ENCODE measurements at regions not wholly inside any gene's neighbourhood (a gene's known extent, or its start where the extent isn't known, plus 50 kb on each side); places are given as distances from the start of the nearest gene placed in this dataset.

DNA sequence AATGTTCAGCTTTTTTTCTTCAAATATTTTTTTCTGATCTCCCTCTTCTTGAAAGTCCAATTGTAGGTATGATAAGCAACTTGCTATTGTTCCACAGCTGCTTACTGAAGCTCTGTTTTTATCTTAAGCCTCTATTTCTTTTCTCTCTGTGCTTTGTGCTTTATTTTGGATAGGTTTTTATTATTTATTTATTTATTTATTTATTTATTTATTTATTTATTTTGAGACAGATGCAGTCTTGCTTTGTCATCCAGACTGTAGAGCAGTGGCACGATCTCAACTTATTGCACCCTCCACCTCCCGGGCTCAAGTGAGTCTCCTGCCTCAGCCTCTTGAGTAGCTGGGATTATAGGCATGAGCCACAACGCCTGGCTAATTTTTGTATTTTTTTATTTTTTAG lies 199.4 kb downstream of the KLF12 start:
- no TSS peak for BruUV-seq (replicated peaks)
- Histone ChIP-seq H3K4me3 (ENCODE audit: insufficient read depth, low read depth, low read length) (no peak overlapping the region), H3K79me1 (ENCODE audit: low read depth in 1 of 2, low read length in 2 of 2) (peaks cover 17 to 47% of the 10 kb centered on the region in 2 experiments), H3K4me1 (ENCODE audit: control insufficient read depth, insufficient read depth, low read length) (peaks cover 17% of the 10 kb centered on the region), H4K91ac (ENCODE audit: insufficient read depth, low read depth, low read length) (no peak overlapping the region), H3K18ac (ENCODE audit: low read depth, low read length) (no peak overlapping the region), H3K23ac (ENCODE audit: low read depth, low read length) (no peak overlapping the region), H2BK15ac (ENCODE audit: low read depth, low read length) (no peak overlapping the region), H2BK120ac (ENCODE audit: low read depth, low read length) (peak overlapping the region; percentile 19; the same call in 1 of the 2 replicates), H3K9me3 (ENCODE audit: control insufficient read depth, insufficient read depth, low read length) (no peaks in the 10 kb centered on the region), H2AK9ac (replicated peaks; ENCODE audit: low read depth, low read length, poor library complexity) (no peak overlapping the region), H3K4me2 (ENCODE audit: low read depth, low read length) (no peak overlapping the region; the same call in 1 of the 2 replicates), H2BK5ac (ENCODE audit: low read depth, low read length, poor library complexity, severe bottlenecking) (peak overlapping the region; percentile 40), H2AK5ac (ENCODE audit: low read depth, low read length) (peak overlapping the region; percentile 4; the same call in 1 of the 2 replicates), H3K36me3 (ENCODE audit: control insufficient read depth, insufficient read depth, low read length) (no peaks in the 10 kb centered on the region), H4K8ac (ENCODE audit: low read depth in 2 of 2, low read length in 2 of 2) (peak overlapping the region in 1 of 2 experiments; percentile 38; a peak in 1 of 4 replicates), H3K14ac (replicated peaks; ENCODE audit: low read depth, low read length) (no peak overlapping the region), H3K27me3 (ENCODE audit: control insufficient read depth, insufficient read depth, low read length) (no peaks in the 10 kb centered on the region), H3K9me1 (ENCODE audit: insufficient read depth, low read length) (peaks cover 7% of the 10 kb centered on the region), H3K9ac (ENCODE audit: low read depth, low read length) (no peak overlapping the region), H4K20me1 (ENCODE audit: insufficient read depth, low read length) (0 out of 2 replicates have a peak, but pooled peaks cover 4% of the 10 kb centered on the region), H3K56ac (ENCODE audit: extremely low read depth, insufficient read depth, low read length) (no peak overlapping the region), H3K27ac (ENCODE audit: insufficient read depth, low read length) (no peak overlapping the region; the same call in 1 of the 2 replicates), H4K5ac (ENCODE audit: low read depth, low read length) (no peak overlapping the region; the same call in 1 of the 2 replicates), H2AFZ (replicated peaks; ENCODE audit: low read length, poor library complexity) (no peak overlapping the region), H3K4ac (ENCODE audit: low read depth, low read length) (peak overlapping the region; percentile 39; the same call in 1 of the 2 replicates), H2BK20ac (ENCODE audit: low read depth, low read length) (peak overlapping the region; percentile 58; the same call in 1 of the 2 replicates)
- CTCF ChIA-PET: no interaction called here
- dilution Hi-C loops (cut with HindIII; ENCODE audit: low sequenced_read_pairs, unreplicated experiment) (no loop called here), intact Hi-C loops (cut with micrococcal nuclease) (loop anchor here (5.0 kb wide), 2 partner anchors 82 to 167 kb away; no protein-coding TSS in a partner anchor), in situ Hi-C loops (cut with MboI; ENCODE audit: low sequenced_read_pairs) (no loop called here)
- no CpG with 5 or more reads among the region's 3 CpGs for WGBS, 2 experiments (ENCODE audit: extremely low coverage in 2 of 2, insufficient read length in 1 of 2)
- no peak for DNase-seq
- no peak for TF ChIP-seq POLR2A (IDR thresholded peaks at IDR 0.05; ENCODE audit: low read depth, low read length)
- TF ChIP-seq, protein P1, sequence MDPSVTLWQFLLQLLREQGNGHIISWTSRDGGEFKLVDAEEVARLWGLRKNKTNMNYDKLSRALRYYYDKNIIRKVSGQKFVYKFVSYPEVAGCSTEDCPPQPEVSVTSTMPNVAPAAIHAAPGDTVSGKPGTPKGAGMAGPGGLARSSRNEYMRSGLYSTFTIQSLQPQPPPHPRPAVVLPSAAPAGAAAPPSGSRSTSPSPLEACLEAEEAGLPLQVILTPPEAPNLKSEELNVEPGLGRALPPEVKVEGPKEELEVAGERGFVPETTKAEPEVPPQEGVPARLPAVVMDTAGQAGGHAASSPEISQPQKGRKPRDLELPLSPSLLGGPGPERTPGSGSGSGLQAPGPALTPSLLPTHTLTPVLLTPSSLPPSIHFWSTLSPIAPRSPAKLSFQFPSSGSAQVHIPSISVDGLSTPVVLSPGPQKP (IDR thresholded peaks at IDR 0.05; ENCODE audit: borderline replicate concordance, low read depth, low read length): no peak
- TF ChIP-seq RAD21 (IDR thresholded peaks at IDR 0.05; ENCODE audit: low read length): no peak
- TF ChIP-seq SMC3 (IDR thresholded peaks at IDR 0.05; ENCODE audit: low read depth, low read length): no peak
- no peak for TF ChIP-seq RCOR1 (IDR thresholded peaks at IDR 0.05; ENCODE audit: insufficient replicate concordance, low read length)
- TF ChIP-seq, protein P2, sequence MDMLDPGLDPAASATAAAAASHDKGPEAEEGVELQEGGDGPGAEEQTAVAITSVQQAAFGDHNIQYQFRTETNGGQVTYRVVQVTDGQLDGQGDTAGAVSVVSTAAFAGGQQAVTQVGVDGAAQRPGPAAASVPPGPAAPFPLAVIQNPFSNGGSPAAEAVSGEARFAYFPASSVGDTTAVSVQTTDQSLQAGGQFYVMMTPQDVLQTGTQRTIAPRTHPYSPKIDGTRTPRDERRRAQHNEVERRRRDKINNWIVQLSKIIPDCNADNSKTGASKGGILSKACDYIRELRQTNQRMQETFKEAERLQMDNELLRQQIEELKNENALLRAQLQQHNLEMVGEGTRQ (IDR thresholded peaks at IDR 0.05; ENCODE audit: low read depth, low read length): no peak
- no peak for TF ChIP-seq MXI1 (IDR thresholded peaks at IDR 0.05; ENCODE audit: borderline replicate concordance, low read depth, low read length)
- no peak for TF ChIP-seq CHD1 (IDR thresholded peaks at IDR 0.05; ENCODE audit: low read depth, low read length)
- no peak for TF ChIP-seq RFX5 (IDR thresholded peaks at IDR 0.05; ENCODE audit: low read depth, low read length)
- TF ChIP-seq MAFK (IDR thresholded peaks at IDR 0.05; ENCODE audit: low read depth, low read length): no peak
- no peak for TF ChIP-seq FOS (IDR thresholded peaks at IDR 0.05; ENCODE audit: low read depth, low read length)
- TF ChIP-seq CEBPB (IDR thresholded peaks at IDR 0.05; ENCODE audit: low read depth, low read length): no peak
- TF ChIP-seq, protein P3, sequence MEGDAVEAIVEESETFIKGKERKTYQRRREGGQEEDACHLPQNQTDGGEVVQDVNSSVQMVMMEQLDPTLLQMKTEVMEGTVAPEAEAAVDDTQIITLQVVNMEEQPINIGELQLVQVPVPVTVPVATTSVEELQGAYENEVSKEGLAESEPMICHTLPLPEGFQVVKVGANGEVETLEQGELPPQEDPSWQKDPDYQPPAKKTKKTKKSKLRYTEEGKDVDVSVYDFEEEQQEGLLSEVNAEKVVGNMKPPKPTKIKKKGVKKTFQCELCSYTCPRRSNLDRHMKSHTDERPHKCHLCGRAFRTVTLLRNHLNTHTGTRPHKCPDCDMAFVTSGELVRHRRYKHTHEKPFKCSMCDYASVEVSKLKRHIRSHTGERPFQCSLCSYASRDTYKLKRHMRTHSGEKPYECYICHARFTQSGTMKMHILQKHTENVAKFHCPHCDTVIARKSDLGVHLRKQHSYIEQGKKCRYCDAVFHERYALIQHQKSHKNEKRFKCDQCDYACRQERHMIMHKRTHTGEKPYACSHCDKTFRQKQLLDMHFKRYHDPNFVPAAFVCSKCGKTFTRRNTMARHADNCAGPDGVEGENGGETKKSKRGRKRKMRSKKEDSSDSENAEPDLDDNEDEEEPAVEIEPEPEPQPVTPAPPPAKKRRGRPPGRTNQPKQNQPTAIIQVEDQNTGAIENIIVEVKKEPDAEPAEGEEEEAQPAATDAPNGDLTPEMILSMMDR (conservative IDR thresholded peaks at IDR 0.05; ENCODE audit: low read depth, low read length): no peak
- no peak for TF ChIP-seq MAZ (IDR thresholded peaks at IDR 0.05; ENCODE audit: borderline replicate concordance, low read depth, low read length)
- TF ChIP-seq BHLHE40 (IDR thresholded peaks at IDR 0.05; ENCODE audit: low read depth, low read length): no peak
- no peak for TF ChIP-seq NFE2L2 (IDR thresholded peaks at IDR 0.05; ENCODE audit: low read depth, low read length)
- POLR2A ChIA-PET (ENCODE audit: unreplicated experiment): no interaction called here
- no peak for ATAC-seq (ENCODE audit: low read depth)
